Tibial nerve (tissue), 4 donors: ENCODE measurements at regions not wholly inside any gene's neighbourhood (a gene's known extent, or its start where the extent isn't known, plus 50 kb on each side); places are given as distances from the start of the nearest gene placed in this dataset.

Experiments
- DNase-seq, 2 donors: peaks; one replicate each; pipeline ENCODE4 v3.0.0-alpha.2; 2019; ENCODE audit warnings: low spot score in 2 of 2
- H3K27ac ChIP-seq, 4 donors: fragments of 200-600 bp; sonication (generic) in 3 of 4; one replicate each; pipeline ENCODE4 v1.5.1; 2017 to 2019; ENCODE audit warnings: mild to moderate bottlenecking in 1 of 4
- H3K27me3 ChIP-seq, 2 donors: fragments of 200-600 bp; sonication (generic) in 1 of 2; one replicate each; pipeline versions ENCODE4 v1.5.1 to v1.6.0; 2017 to 2019
- H3K36me3 ChIP-seq, 3 donors: fragments of 200-600 bp; sonication (generic); one replicate each; pipeline ENCODE4 v1.5.1; 2018 to 2019
- H3K4me1 ChIP-seq, 4 donors: fragments of 200-600 bp; sonication (generic) in 3 of 4; one replicate each; pipeline ENCODE4 v1.5.1; 2017 to 2019
- H3K4me3 ChIP-seq, 4 donors: fragments of 200-600 bp; sonication (generic) in 3 of 4; one replicate each; pipeline ENCODE4 v1.5.1; 2017 to 2019; ENCODE audit warnings: mild to moderate bottlenecking in 1 of 4, moderate library complexity in 1 of 4
- H3K9me3 ChIP-seq, 4 donors: fragments of 200-600 bp; sonication (generic) in 3 of 4; one replicate each; pipeline ENCODE4 v1.5.1; 2017 to 2019
- CTCF ChIP-seq, 5 experiments: fragments of 200-600 bp in 3 of 5; fragments of 450-650 bp in 2 of 5; sonication (generic) in 3 of 5; IDR thresholded peaks; one replicate each; pipeline ENCODE4 v1.5.1; 2016 to 2019; ENCODE audit warnings: antibody characterized with exemption in 5 of 5, mild to moderate bottlenecking in 3 of 5, moderate library complexity in 2 of 5
- EP300 ChIP-seq, 2 donors: sonication (generic); formaldehyde crosslinking; IDR thresholded peaks; one replicate each; pipeline ENCODE4 v1.6.1; 2017; ENCODE audit warnings: antibody characterized with exemption in 2 of 2, mild to moderate bottlenecking in 1 of 2
- POLR2A ChIP-seq, 2 donors: fragments of 450-650 bp; IDR thresholded peaks; one replicate each; pipeline ENCODE4 v1.6.1; 2017; ENCODE audit warnings: antibody characterized with exemption in 2 of 2, mild to moderate bottlenecking in 2 of 2, moderate library complexity in 2 of 2
- WGBS, 2 donors: methylation state at CpG; one replicate each; pipeline ENCODE4 v1.1.5; 2018; 5-methylcytosine and 5-hydroxymethylcytosine counted together

- no peak overlapping the region for H3K27ac ChIP-seq
- 32 to 38% methylated on average over 5 of the region's 5 CpGs for WGBS, 2 donors
Measured at GRCh38 chr3:28132941-28133340, 108.5 kb upstream of the CMC1 start.

GRCh38 chr3:28134198-28134597, 107.2 kb upstream of the CMC1 start:
- Histone ChIP-seq H3K36me3 (no peaks in the 10 kb centered on the region), H3K27me3 (no peaks in the 10 kb centered on the region), H3K4me3 (no peak overlapping the region), H3K4me1 (no peaks in the 10 kb centered on the region), H3K9me3 (no peaks in the 10 kb centered on the region), H3K27ac (no peak overlapping the region)
- no peak for TF ChIP-seq EP300 (IDR thresholded peaks at IDR 0.05)
- TF ChIP-seq POLR2A (IDR thresholded peaks at IDR 0.05): no peak
- TF ChIP-seq CTCF (IDR thresholded peaks at IDR 0.05): no peak
- WGBS, 2 donors: 76 to 77% methylated on average over 1 of the region's 1 CpG
- no peak for DNase-seq

More at GRCh38 chr3:28132941-28133340, 108.5 kb upstream of the CMC1 start:
- TF ChIP-seq POLR2A (IDR thresholded peaks at IDR 0.05): no peak
- no peak overlapping the region for H3K4me3 ChIP-seq
- H3K36me3 ChIP-seq: no peaks in the 10 kb centered on the region
- DNase-seq: no peak
- no peaks in the 10 kb centered on the region for H3K27me3 ChIP-seq
- no peaks in the 10 kb centered on the region for H3K4me1 ChIP-seq
- H3K9me3 ChIP-seq: no peaks in the 10 kb centered on the region

- Histone ChIP-seq H3K27me3 (no peaks in the 10 kb centered on the region), H3K4me1 (no peaks in the 10 kb centered on the region), H3K36me3 (no peaks in the 10 kb centered on the region), H3K9me3 (no peaks in the 10 kb centered on the region), H3K4me3 (no peak overlapping the region), H3K27ac (no peak overlapping the region)
- DNase-seq: no peak
- 74 to 89% methylated on average over 3 of the region's 3 CpGs for WGBS, 2 donors
- no peak for TF ChIP-seq POLR2A (IDR thresholded peaks at IDR 0.05)
- no peak for TF ChIP-seq EP300 (IDR thresholded peaks at IDR 0.05)
- no peak for TF ChIP-seq CTCF (IDR thresholded peaks at IDR 0.05)
Measured at GRCh38 chr3:28134792-28135375, 106.5 kb upstream of the CMC1 start.

- Histone ChIP-seq H3K36me3 (no peaks in the 10 kb centered on the region), H3K4me3 (no peak overlapping the region), H3K9me3 (no peaks in the 10 kb centered on the region), H3K4me1 (no peaks in the 10 kb centered on the region), H3K27ac (no peak overlapping the region), H3K27me3 (no peaks in the 10 kb centered on the region)
- TF ChIP-seq POLR2A (IDR thresholded peaks at IDR 0.05) (no peak), CTCF (IDR thresholded peaks at IDR 0.05) (no peak), EP300 (IDR thresholded peaks at IDR 0.05) (no peak)
- WGBS, 2 donors: 91 to 96% methylated on average over 2 of the region's 2 CpGs
- DNase-seq: no peak
Measured at GRCh38 chr3:28136607-28137216, 104.7 kb upstream of the CMC1 start.

- TF ChIP-seq EP300 (IDR thresholded peaks at IDR 0.05): no peak
- TF ChIP-seq CTCF (IDR thresholded peaks at IDR 0.05): no peak
- no peak for TF ChIP-seq POLR2A (IDR thresholded peaks at IDR 0.05)
- Histone ChIP-seq H3K27ac (no peak overlapping the region), H3K4me3 (no peak overlapping the region), H3K9me3 (no peaks in the 10 kb centered on the region), H3K27me3 (no peaks in the 10 kb centered on the region), H3K36me3 (no peaks in the 10 kb centered on the region), H3K4me1 (no peaks in the 10 kb centered on the region)
- no peak for DNase-seq
- 66 to 67% methylated on average over 6 of the region's 6 CpGs for WGBS, 2 donors
Measured at GRCh38 chr3:28138043-28138610, 103.3 kb upstream of the CMC1 start.
